BE2C (cell line): ENCODE measurements at regions not wholly inside any gene's neighbourhood (a gene's known extent, or its start where the extent isn't known, plus 50 kb on each side); places are given as distances from the start of the nearest gene placed in this dataset.
"Not testable (repeated sequence)": the region's sequence is repeated elsewhere in the genome, so short reads cannot be mapped to it uniquely, and the experiment has no call there.

Experiments
- DNase-seq: peaks from one replicate; pipeline ENCODE4 v3.0.0-alpha.2; 2020
- H3K27me3 ChIP-seq: fragments of 250-450 bp; sonication (Bioruptor Pico); 2 replicates; pipeline ENCODE4 v1.5.1; 2020; ENCODE audit warnings: mild to moderate bottlenecking
- H3K36me3 ChIP-seq: fragments of 250-450 bp; sonication (Bioruptor Pico); 2 replicates; pipeline ENCODE4 v1.5.1; 2020; ENCODE audit warnings: mild to moderate bottlenecking
- H3K4me1 ChIP-seq: fragments of 250-450 bp; sonication (Bioruptor Pico); 2 replicates; pipeline ENCODE4 v1.5.1; 2020
- H3K4me3 ChIP-seq: 2 replicates; pipeline ENCODE4 v1.5.1; 2011; ENCODE audit warnings: low read depth, low read length
- H3K9me3 ChIP-seq: fragments of 250-450 bp; sonication (Bioruptor Pico); 2 replicates; pipeline ENCODE4 v1.5.1; 2020
- CTCF ChIP-seq: IDR thresholded peaks from 2 replicates; pipeline ENCODE4 v1.5.1; 2012; ENCODE audit warnings: mild to moderate bottlenecking, low read depth, low read length

GRCh38 chr2:121837591-121837990, 82.1 kb downstream of the TSN start:
- Histone ChIP-seq H3K4me1 (no peaks in the 10 kb centered on the region), H3K9me3 (no peaks in the 10 kb centered on the region), H3K27me3 (no peaks in the 10 kb centered on the region), H3K4me3 (no peak overlapping the region), H3K36me3 (no peaks in the 10 kb centered on the region)
- TF ChIP-seq CTCF, result no peak
- DNase-seq, result no peak

- no peak for TF ChIP-seq CTCF
- Histone ChIP-seq H3K9me3 (no peaks in the 10 kb centered on the region), H3K36me3 (no peaks in the 10 kb centered on the region), H3K4me3 (no peak overlapping the region), H3K27me3 (no peaks in the 10 kb centered on the region), H3K4me1 (no peaks in the 10 kb centered on the region)
- DNase-seq, result no peak
Measured at GRCh38 chr2:121838551-121838950, 83.1 kb downstream of the TSN start.

- no peaks in the 10 kb centered on the region for H3K27me3 ChIP-seq
- no peaks in the 10 kb centered on the region for H3K36me3 ChIP-seq
- no peaks in the 10 kb centered on the region for H3K9me3 ChIP-seq
- H3K4me1 ChIP-seq, result no peaks in the 10 kb centered on the region
- DNase-seq, result no peak
- no peak for TF ChIP-seq CTCF
- no peak overlapping the region for H3K4me3 ChIP-seq
Measured at GRCh38 chr2:121839584-121839983, 84.1 kb downstream of the TSN start.

- H3K4me1 ChIP-seq, result no peaks in the 10 kb centered on the region
- TF ChIP-seq CTCF, result no peak
- H3K9me3 ChIP-seq, result no peaks in the 10 kb centered on the region
- no peaks in the 10 kb centered on the region for H3K36me3 ChIP-seq
- no peaks in the 10 kb centered on the region for H3K27me3 ChIP-seq
- DNase-seq, result no peak
- no peak overlapping the region for H3K4me3 ChIP-seq
Measured at GRCh38 chr2:121849236-121849635, 93.8 kb downstream of the TSN start.

- H3K36me3 ChIP-seq, H3K4me1 ChIP-seq, H3K27me3 ChIP-seq, DNase-seq, H3K4me3 ChIP-seq, H3K9me3 ChIP-seq: not testable (repeated sequence)
Measured at GRCh38 chr2:121853149-121853548, 97.7 kb downstream of the TSN start.

GRCh38 chr2:121855510-121855909, 100.1 kb downstream of the TSN start:
- Histone ChIP-seq H3K4me1 (peaks cover 8% of the 10 kb centered on the region), H3K27me3 (no peaks in the 10 kb centered on the region)
- DNase-seq, result peak; percentile 37

More at GRCh38 chr2:121855510-121855909, 100.1 kb downstream of the TSN start:
- no peaks in the 10 kb centered on the region for H3K36me3 ChIP-seq
- no peak overlapping the region for H3K4me3 ChIP-seq
- no peaks in the 10 kb centered on the region for H3K9me3 ChIP-seq
- TF ChIP-seq CTCF, result no peak
